Ishikawa (cell line): ENCODE measurements at regions not wholly inside any gene's neighbourhood (a gene's known extent, or its start where the extent isn't known, plus 50 kb on each side); places are given as distances from the start of the nearest gene placed in this dataset.

Experiments used
- CEBPB ChIP-seq: IDR thresholded peaks from 2 replicates; pipeline ENCODE4 v1.6.1; 2012
- CREB1 ChIP-seq: IDR thresholded peaks from 2 replicates; pipeline ENCODE4 v1.6.1; 2012; ENCODE audit warnings: low read depth
- EGR1 ChIP-seq: IDR thresholded peaks from 2 replicates; pipeline ENCODE4 v1.6.1; 2012
- EP300 ChIP-seq: IDR thresholded peaks from 2 replicates; pipeline ENCODE4 v1.6.1; 2012; ENCODE audit warnings: borderline replicate concordance
- FOXM1 ChIP-seq: IDR thresholded peaks from 2 replicates; pipeline ENCODE4 v1.6.1; 2012; ENCODE audit warnings: low read depth, borderline replicate concordance
- MAX ChIP-seq: IDR thresholded peaks from 2 replicates; pipeline ENCODE4 v1.6.1; 2012
- NFIC ChIP-seq: IDR thresholded peaks from 2 replicates; pipeline ENCODE4 v1.6.1; 2012
- RAD21 ChIP-seq: IDR thresholded peaks from 2 replicates; pipeline ENCODE4 v1.6.1; 2012; ENCODE audit warnings: low read depth
- REST ChIP-seq: IDR thresholded peaks from 2 replicates; pipeline ENCODE4 v1.6.1; 2012; ENCODE audit warnings: low read depth, mild to moderate bottlenecking
- TAF1 ChIP-seq: IDR thresholded peaks from 2 replicates; pipeline ENCODE4 v1.6.1; 2012; ENCODE audit warnings: low read depth, mild to moderate bottlenecking
- TCF12 ChIP-seq: IDR thresholded peaks from 2 replicates; pipeline ENCODE4 v1.6.1; 2012; ENCODE audit warnings: low read depth
- TEAD4 ChIP-seq: IDR thresholded peaks from 2 replicates; pipeline ENCODE4 v1.6.1; 2012
- USF1 ChIP-seq: IDR thresholded peaks from 2 replicates; pipeline ENCODE4 v1.6.1; 2012
- YY1 ChIP-seq: IDR thresholded peaks from 2 replicates; pipeline ENCODE4 v1.6.1; 2012; ENCODE audit warnings: low read depth
- ZBTB7A ChIP-seq: IDR thresholded peaks from 2 replicates; pipeline ENCODE4 v1.6.1; 2012; ENCODE audit warnings: low read depth

- TF ChIP-seq ZBTB7A (no peak), MAX (no peak), TCF12 (no peak), CEBPB (no peak), YY1 (no peak), USF1 (no peak), CREB1 (no peak)
Observed at GRCh38 chr12:34391771-34392581, 369.7 kb downstream of the ALG10 start.

GRCh38 chr12:34392741-34393085 lies 370.4 kb downstream of the ALG10 start:
- no peak for TF ChIP-seq TEAD4

- TF ChIP-seq NFIC (no peak), FOXM1 (no peak), TEAD4 (no peak), CEBPB (no peak), CREB1 (no peak), REST (no peak), TCF12 (no peak)
Observed at GRCh38 chr12:34393086-34393820, 371.0 kb downstream of the ALG10 start.

GRCh38 chr12:34393821-34394150 lies 371.5 kb downstream of the ALG10 start:
- TF ChIP-seq EGR1: no peak
- TF ChIP-seq TAF1: no peak
- TF ChIP-seq FOXM1: no peak
- no peak for TF ChIP-seq EP300
- no peak for TF ChIP-seq CREB1
- no peak for TF ChIP-seq RAD21
- no peak for TF ChIP-seq ZBTB7A
- no peak for TF ChIP-seq USF1
- TF ChIP-seq NFIC: no peak

GRCh38 chr12:34394211-34395055 lies 372.1 kb downstream of the ALG10 start:
- TF ChIP-seq RAD21: no peak
- no peak for TF ChIP-seq TEAD4
- no peak for TF ChIP-seq YY1
- no peak for TF ChIP-seq MAX
- TF ChIP-seq ZBTB7A: no peak
- TF ChIP-seq NFIC: no peak
- TF ChIP-seq TCF12: no peak
- TF ChIP-seq CEBPB: no peak
- no peak for TF ChIP-seq FOXM1
- no peak for TF ChIP-seq CREB1
- no peak for TF ChIP-seq USF1
- TF ChIP-seq REST: no peak
- no peak for TF ChIP-seq EGR1
